ENCODE measurements at regions not wholly inside any gene's neighbourhood (a gene's known extent, or its start where the extent isn't known, plus 50 kb on each side); places are given as distances from the start of the nearest gene placed in this dataset.

DNA sequence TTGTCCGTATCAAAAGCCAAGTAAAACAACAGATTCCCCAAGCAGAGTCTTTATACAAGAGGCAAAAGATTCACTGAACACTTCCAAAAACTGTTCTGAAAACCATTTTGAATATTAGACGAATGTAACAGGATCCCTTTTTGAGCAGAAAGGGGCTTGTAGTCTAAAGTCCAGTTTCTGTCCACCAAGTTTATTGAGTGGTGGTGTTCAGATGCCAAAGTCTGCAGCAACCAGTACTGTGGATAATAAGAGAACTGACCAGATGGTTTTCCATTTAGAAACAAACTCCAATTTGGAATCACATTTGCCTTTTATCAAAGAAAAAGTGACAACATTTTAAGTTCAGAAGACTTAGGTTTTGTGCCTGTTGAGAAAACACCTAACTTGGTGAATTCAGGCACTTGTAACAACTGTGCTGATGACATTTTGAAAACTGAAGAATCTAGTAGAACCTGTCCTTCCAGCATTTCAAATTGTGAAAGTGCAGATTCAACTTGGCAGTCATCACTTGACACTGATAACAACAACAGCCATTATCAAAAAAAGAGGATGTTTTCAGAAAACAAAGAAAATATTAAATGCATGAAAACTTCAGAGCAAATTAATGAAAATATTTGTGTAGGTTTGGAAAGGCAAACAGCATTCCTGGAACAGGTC lies 217.1 kb downstream of the CSNK2A3 start:
- no peak for DNase-seq (ENCODE audit: low read depth)

DNA sequence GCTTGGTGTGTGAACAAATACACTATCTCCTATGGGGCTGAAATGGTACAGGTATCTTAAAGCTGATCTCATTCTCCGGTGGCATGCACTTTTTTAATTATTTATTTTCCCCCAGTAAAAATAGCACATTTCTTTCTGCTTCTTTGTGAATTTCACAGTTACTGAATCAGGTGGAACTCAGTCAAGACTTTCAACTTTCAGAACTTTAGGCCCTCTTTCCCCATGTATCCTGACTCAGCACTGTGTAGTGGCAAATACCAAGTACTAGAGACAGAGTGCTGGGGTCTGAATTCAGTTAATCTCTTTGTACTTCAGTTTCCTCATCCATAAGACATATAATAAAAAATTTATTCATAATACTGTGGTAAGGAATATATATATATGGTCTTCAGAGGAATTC lies 223.9 kb downstream of the CSNK2A3 start:
- DNase-seq (ENCODE audit: low read depth), result no peak

DNA sequence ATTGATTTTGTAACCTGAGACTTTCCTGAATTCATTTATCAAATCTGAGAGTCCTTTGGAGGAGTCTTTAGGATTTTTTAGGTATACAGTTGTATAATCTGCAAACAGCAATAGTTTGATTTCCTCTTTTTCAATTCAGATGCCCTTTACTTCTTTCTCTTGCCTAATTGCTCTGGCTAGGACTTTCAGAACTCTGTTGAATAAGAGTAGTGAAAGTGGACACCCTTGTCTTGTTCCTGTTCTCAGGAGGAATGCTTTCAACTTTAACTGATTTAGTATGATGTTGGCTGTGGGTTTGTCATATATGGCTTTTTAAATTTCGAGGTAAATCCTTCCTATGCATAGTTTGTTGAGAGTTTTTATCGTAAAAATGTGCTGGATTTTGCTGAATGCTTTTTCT lies 227.4 kb downstream of the CSNK2A3 start:
- DNase-seq (ENCODE audit: low read depth), result no peak

DNA sequence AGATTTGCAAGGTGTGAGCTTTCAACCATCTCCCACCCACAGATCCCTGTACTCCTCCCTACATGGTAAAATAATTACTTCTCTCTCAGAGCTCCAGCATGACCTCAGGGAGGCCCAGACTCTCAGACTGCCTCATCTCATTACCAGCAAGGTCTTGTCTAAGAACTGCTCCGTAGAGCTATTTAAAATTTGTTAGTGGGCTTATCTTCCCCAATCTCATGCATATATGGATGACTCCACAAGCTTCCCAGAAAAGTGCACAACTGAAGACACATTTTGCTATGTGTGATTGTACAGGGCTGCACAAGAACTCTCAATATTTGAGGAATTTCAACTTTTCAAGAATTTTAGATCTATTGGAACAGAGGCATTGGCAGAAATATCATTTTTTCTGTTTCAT lies 230.3 kb downstream of the CSNK2A3 start:
- DNase-seq (ENCODE audit: low read depth), result no peak

DNA sequence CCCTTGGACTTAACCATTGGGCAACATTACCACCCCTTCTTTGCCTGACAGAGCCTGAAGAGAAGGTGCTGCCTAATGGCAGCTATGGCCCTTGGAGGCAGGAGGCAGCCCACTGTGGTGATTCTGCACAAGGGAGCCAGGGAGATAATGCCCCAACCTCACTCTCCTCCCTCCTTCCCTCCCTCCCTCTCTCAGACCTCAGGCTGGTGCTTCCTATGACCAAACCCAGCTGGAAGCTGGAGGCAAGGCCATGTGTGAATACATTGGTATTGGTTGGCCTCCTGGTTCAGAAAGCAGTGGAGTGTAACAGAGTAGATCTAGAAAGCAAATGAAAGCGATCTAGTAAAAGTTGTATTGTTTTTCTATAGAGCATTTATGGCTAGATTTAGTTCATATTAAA lies 233.1 kb downstream of the CSNK2A3 start:
- DNase-seq (ENCODE audit: low read depth), result no peak

DNA sequence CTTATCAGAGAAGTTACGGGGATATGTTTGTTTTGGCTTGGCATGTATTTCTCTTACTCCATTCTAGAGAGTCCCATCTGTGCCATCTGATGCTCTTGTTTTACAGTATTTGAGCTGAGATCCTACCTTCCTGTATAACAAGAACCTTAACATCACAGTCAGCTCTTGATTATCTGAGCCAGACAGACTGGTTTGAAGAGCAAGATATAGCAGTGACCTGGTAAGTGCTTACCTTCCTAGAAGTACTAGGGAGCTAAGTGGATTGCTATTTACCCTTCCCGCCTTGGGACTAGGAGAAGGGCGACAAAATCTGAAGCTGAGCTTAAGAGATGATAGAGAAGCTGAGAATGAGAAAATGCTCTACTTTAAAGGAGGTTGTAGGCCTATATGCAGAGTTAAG lies 235.3 kb downstream of the CSNK2A3 start:
- no peak for DNase-seq (ENCODE audit: low read depth)

DNA sequence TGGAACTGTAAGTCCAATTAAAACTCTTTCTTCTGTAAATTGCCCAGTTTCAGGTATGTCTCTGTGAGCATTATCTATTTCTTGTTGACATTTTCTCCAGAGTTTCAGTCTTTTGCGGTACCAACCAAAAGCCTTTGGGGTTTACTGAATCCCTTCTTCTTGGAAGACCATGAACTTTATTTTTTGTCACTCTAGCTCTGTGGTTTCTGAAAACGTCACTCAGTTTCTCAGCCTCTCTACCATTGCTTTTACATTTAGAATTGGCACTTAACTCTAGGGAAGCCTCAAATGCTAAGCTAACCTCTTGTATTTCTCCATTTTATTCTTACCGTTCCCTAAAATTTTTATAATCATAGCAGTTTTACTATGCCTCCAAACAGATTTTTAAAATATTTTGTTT lies 237.6 kb downstream of the CSNK2A3 start:
- DNase-seq (ENCODE audit: low read depth), result no peak

DNA sequence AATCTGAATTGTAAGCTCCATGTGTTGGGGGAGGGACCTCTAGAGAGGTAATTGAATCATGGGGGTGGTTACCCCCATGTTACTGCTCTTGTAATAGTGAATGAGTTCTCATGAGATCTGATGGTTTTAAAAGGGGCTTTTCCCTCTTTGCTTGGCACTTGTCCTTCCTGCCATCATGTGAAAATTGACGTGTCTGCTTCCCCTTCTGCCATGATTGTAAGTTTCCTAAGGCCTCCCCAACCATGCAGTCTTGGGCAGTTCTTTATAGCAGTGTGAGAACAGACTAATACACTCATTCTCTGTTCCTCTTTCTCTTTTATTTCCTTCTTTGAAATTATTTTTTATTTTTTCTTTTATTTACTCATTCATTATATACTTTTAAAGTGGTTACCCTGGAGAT lies 239.4 kb downstream of the CSNK2A3 start:
- no peak for DNase-seq (ENCODE audit: low read depth)

DNA sequence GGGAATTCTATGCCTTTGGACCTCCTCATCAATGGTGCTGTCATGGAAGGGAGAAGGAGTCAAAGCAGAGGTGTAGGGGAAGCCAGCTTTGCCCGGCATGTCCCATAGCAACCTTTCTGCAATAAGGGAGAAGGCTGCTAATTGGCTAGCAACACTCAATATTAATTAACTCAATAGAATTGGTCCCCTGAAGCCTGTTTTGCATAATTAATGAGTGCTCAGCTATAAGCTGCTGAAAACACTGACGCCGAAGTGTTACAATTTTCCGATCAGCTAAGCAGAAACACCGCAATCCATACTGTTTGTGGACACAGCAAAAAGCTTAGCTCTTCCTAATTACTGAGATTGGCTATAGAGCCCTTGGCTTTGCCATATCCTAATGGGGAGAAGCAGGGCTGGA lies 245.0 kb downstream of the CSNK2A3 start:
- no peak for DNase-seq (ENCODE audit: low read depth)

DNA sequence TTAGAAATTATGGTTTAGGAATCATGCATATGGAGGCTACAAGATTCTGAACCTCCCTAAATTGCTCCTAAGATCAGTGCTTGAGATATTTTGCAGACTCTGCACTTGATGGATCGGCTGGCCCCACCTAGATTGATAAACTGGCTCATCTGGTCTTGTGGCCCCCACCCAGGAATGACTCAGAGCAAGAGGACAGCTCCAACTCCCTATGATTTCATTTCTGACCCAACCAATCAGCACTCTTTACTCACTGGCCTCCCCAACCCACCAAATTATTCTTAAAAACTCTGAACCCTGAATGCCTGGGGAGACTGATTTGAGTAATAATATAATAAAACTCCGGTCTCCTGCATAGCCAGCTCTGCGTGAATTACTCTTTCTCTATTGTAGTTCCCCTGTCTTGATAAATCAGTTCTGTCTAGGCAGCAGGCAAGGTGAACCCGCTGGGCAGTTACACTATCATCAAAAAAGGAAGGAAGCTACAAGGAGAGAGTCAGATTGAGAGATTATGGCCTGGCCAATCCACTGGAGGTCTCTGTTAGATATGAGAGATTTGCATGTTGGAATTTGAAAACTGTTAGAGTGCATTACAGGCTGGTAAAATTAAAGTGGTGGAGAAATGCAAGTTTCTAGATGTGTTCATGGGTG lies 245.8 kb downstream of the CSNK2A3 start:
- DNase-seq (ENCODE audit: low read depth), result no peak

DNA sequence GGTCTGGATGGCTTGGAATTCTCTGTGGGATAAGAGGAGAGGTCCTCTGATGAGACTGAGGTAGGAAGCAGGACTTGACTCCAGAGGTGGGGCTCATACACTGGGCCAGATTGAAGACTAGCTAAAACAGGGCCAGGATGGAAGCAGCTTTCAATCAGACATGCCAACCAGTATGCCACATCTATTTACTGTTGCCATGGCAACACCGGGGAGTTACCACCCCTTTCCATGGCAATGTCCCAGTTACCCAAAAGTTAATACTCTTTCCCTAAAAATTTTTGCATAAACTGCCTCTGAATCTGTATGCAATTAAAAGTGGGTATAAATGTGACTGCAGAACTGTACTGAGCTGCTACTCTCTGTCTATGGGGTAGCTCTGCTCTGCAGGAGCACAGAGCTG lies 247.5 kb upstream of the ZBED5 start:
- no peak for DNase-seq (ENCODE audit: low read depth)

DNA sequence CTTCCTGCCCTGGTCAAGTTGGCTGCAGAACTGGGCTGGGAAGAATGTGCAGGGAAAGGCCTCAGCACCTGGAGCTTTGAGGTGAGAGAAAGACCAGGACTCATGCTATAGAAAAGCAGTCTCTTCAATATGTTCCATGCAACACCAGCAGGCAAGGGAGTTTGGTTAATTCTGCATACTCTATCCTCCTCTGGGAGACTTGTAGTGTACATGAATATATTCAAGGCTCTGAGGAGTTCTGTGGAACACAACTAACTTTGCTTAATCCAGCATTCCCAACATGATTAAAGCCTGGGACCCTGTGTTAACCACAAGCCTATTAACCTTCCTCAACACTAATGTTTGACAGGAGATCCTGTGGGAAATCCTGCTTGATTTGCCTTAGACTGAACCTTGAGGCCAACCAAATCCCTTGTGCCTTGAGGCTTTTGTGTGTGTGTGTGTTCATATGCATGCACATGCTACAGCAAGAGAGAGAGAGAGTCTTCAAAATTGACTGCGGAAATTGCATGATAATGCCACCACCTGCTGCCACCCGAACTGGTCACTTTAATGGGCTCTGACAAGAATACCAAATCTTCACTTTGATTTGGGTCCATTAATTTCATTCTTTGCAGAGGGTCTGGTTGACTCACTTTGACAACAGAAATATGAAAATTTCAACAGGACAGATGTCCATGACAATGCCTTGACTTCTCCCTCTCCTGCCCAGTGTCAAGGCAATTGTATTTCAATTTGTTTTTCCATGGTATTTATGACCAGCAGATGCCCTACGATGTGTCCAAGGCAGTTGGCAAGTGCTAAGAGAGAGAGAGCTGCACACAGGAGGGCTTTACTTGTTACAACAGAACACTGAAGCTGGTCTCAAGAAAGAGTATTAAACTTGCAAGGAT lies 238.2 kb upstream of the ZBED5 start:
- DNase-seq (ENCODE audit: low read depth), result no peak

DNA sequence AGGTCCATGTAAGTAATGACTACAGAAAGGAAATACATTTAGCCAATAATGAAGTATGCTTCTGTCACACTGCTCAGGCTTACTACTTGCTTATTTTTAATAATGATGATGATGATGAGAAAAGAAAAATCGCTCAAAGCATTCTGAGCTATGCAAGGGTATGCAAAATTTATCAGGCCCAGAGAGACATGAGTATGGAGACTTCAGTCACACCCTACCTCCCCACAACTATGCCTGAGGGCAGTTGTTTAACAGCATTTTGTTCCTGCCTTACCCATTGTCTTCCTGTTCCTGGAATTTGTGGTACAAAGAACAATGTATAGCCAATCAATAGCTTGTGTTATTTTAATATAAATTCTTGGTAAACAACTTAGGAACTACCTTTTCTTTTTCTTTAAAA lies 232.6 kb upstream of the ZBED5 start:
- no peak for DNase-seq (ENCODE audit: low read depth)

DNA sequence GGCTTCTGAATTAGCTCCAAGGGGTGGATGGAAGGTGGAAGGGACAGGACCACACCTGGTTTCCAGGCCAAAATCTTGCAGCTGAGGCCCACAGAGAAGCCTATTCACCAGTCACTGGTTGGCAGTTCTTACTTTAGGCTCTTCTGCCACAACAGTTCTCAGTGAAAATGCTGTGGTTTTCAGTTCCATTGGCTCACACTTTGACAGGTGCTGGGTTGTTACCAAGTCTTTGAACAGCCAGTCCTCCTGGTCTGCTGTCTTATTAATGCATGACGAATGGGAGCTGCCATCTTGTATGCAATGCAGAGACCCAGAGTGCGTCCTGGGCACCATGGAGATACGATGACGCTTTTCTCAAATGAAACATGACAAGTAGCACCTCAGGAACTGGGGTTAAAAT lies 232.0 kb upstream of the ZBED5 start:
- no peak for DNase-seq (ENCODE audit: low read depth)

DNA sequence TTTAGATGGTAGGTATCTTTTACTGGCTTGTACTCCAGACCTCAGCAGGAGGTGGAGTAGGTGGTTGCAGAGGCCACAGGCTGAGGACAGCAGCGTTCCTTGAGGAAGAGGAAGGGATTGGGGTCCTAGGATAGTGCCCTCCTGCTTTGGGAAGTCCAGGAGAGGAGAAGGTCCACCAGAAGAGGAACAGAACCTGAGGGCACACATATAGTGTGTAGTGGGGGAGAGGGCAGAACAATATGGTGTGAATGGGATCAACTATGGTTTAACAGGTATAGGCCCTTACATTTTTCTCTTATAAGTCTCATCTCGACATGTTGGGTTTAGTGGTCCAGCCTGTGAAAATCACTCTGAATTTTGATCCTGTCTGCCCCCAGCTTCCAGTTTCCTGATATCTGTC lies 229.1 kb upstream of the ZBED5 start:
- DNase-seq (ENCODE audit: low read depth), result no peak

DNA sequence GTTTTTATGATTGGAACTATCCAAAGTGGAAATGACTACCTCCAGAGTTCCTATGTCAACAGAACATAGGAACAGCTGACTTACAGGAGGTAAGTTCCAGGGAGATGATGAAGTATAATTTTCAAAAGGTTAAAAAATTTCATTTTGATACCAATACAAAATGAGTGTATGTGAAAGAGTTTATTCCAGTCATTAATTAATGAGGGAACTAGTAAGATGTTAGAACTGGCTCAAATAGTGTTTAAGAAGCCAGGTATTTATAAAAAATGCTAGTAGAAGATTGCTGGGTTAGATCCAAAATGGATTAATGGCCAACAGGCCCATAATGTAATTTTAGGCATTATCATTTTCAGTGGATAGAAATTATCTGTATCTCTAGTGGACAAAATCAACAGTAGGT lies 227.7 kb upstream of the ZBED5 start:
- DNase-seq (ENCODE audit: low read depth), result no peak

DNA sequence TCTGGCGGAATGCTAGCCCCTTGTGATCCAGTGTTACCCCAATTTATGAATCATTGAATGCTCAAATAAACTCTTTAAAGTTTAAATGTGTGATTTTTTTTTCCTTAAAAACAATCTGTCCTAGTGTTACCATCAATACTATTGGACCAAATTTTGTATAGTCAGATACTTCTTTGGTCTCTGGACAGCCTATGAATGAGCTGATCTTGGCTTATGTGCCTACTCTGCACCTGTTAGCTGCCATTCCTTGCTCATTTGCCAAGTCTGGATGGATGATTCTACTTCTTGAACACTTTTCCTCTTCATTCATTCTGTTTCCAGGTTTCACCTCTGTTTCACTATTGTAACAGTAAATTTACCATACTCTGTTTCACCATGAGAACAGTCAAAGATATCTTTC lies 226.5 kb upstream of the ZBED5 start:
- DNase-seq (ENCODE audit: low read depth), result no peak

DNA sequence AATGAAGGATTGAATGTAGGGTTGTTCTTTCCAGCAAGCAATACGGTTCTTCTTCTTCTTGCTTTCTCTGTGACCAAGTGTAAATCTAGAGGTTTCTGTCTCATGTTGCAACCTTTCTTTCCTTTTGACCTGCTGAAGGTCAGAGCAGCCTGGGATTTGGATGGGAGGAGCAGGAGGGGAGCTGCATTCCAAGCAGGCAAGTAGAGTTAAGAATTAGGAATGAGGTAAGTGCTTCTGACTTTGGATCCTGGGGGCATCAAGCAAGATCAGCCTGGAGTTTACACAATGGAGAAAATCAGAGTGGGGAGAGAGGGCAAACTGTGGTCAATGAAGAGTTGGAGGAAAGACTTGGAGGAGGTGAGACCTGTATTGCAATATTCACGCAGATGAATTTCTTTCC lies 225.6 kb upstream of the ZBED5 start:
- DNase-seq (ENCODE audit: low read depth), result no peak

DNA sequence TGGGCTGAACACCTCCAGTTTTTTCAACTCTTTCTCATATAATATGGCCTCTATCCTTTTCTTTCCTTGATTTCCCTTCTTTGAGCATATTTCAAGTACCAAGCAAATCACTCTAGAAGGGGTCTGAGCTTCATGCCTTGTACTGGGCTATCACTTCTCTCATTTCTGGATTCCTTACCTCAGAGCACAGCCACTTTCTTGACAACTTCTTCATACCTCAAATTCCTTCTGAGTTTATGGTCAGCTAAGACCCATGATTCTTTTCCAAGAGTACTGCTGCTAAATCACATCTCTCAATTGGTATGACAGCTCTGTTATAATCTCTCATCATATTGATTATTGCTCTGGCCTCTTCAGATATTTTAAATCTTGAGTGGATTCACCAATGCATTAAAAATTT lies 224.8 kb upstream of the ZBED5 start:
- no peak for DNase-seq (ENCODE audit: low read depth)

DNA sequence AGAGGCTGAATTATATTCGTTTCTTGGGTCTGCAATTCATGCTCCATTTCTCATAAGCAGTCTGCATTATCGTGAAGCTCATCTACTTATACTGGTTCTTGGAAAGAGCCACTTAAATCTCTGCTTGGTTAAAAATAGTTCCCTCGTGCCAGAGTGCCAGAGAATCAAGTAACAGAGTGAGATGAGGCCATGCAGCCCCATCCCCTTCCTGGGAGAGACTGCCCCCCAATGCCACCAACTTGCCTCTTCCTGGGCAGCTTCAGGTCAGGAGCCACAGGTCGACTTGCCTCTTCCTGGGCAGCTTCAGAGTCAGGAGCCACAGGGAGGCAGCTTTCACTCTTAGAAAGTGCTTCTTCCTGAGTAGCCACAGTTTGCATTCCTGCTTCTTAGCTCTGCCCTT lies 223.9 kb upstream of the ZBED5 start:
- no peak for DNase-seq (ENCODE audit: low read depth)

DNA sequence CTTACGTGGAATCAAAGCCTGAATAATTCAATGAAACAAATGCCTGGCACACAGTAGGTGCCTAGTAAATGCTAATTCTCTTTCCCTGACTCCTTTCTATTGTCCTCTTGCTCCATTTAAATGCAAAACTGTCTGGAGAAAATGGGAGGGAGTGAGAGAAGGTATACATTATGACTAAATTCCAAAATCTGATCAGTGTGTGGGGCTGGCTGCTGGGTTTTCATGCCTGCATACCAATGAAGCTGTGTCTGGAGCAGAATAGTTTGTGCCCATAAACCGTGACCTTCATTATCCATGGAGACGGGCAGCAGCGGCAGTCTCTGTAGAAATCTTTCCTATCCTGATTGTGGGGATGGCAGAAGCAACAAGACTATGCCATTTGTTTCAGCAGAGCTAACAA lies 223.4 kb upstream of the ZBED5 start:
- DNase-seq (ENCODE audit: low read depth), result no peak

DNA sequence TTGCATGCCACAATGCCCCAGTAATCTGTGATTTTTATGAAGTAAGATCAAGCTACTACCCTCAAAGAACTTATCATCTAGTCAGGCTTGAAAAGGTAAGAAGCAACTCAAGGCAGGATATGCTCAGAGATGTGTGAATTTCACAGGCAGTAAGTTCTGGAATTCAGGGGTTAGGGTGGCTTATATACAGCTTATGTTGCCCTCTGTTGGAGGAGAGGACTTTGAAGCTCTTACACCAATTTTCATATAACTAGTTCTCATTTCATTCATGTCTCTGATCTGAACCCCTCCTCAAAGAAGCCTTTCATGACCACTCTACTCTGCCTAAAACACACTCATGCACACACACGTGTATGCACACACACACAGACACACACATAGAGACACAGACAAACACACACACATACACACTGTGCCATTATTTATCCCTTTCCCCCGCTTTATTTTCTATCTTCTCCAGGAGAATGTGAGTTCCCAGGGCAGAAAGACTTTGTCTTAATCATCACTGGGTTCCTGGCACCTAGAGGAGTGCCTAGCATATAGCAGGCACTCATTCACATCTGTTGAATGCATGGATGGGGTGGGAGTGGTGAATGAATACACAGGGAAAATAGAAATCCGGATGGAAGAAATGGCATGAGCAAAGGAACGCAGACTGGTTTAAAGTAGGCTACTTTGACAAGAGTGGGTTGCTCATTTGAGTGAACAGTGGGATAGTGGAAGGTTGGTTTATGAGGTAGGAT lies 220.7 kb upstream of the ZBED5 start:
- DNase-seq (ENCODE audit: low read depth), result no peak

DNA sequence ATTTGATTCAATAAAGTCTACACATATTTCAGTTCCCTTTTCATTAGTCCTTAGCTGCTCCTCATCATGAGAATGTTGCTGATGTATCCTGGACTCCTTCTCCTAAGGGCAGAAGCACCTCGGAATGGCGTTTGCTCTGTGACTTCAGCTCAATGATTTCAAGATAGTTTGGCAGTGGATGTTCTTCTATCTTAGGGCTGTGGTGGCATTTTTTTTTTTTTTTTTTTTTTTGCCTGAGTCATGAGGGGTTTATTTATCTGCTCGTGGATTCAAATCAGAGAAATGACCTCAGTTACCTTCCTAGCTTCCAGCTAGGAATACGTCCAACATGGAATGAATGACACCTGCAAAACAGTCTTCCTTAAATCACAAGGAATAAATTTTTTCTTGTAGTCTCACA lies 220.0 kb upstream of the ZBED5 start:
- no peak for DNase-seq (ENCODE audit: low read depth)
